ENCODE measurements at regions not wholly inside any gene's neighbourhood (a gene's known extent, or its start where the extent isn't known, plus 50 kb on each side); places are given as distances from the start of the nearest gene placed in this dataset.

DNA sequence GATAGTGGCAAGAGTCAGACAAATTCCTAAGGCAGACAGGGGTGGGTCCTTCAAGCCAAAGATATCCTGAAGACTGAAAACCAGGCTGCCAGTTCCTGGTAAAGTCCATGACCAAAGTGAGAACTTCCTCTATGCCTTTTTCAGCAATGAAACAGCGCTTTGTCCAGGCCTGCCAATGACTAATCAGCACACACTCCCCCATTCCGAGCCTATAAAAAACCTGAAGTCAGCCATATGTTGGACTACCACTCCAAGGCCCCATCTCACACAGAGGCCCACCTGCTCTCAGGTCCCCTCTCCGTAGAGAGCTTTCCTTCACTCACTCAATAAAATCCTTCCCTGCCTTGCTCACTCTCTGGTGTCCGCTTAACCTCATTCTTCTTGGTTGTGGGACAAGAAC, 402.2 kb downstream of the ANKRD7 start:
- TF ChIP-seq POLR2AphosphoS5 (IDR thresholded peaks at IDR 0.05; ENCODE audit: low read depth, low read length) (no peak), POLR2A (IDR thresholded peaks at IDR 0.05; ENCODE audit: low read depth, low read length) (no peak)

Data from GM12892 (cell line).